ENCODE measurements at regions not wholly inside any gene's neighbourhood (a gene's known extent, or its start where the extent isn't known, plus 50 kb on each side); places are given as distances from the start of the nearest gene placed in this dataset.
A peak's percentile ranks its signal among the peaks of the same experiment; 100 is the strongest.

DNA sequence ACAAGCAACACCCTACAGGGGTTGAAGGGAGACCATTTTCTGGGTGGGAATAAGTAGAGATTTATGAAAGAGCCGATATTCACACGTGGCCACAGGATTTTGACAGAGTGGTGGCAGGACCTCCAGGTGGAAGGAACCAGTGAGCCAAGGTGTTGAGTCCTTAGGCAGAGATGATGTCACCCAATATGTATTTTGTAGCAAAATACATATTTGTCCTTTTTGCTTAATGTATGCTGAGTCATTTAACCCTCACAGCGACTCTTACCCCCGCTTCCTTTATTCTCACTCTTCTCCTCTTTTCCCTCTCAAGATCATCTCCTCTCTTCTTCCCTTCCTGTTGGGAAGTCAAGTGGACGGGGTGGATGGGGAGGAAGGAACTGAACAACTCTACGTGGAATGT, 215.7 kb upstream of the S1PR3 start:
- TF ChIP-seq, protein P1, sequence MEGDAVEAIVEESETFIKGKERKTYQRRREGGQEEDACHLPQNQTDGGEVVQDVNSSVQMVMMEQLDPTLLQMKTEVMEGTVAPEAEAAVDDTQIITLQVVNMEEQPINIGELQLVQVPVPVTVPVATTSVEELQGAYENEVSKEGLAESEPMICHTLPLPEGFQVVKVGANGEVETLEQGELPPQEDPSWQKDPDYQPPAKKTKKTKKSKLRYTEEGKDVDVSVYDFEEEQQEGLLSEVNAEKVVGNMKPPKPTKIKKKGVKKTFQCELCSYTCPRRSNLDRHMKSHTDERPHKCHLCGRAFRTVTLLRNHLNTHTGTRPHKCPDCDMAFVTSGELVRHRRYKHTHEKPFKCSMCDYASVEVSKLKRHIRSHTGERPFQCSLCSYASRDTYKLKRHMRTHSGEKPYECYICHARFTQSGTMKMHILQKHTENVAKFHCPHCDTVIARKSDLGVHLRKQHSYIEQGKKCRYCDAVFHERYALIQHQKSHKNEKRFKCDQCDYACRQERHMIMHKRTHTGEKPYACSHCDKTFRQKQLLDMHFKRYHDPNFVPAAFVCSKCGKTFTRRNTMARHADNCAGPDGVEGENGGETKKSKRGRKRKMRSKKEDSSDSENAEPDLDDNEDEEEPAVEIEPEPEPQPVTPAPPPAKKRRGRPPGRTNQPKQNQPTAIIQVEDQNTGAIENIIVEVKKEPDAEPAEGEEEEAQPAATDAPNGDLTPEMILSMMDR (conservative IDR thresholded peaks at IDR 0.05), result no peak
- H3K36me3 Mint-ChIP-seq (ENCODE audit: low read depth), result no peaks in the 10 kb centered on the region
- H3K9me3 Mint-ChIP-seq, result no peaks in the 10 kb centered on the region
- peaks cover 68% of the 10 kb centered on the region for H3K4me1 Mint-ChIP-seq
- H3K27ac Mint-ChIP-seq (ENCODE audit: unreplicated experiment), result no peak overlapping the region
- H3K27me3 Mint-ChIP-seq (ENCODE audit: low read depth), result peaks cover 62% of the 10 kb centered on the region
- no peak for DNase-seq (ENCODE audit: low read depth, low spot score)
- no peak overlapping the region for H3K4me3 Mint-ChIP-seq

DNA sequence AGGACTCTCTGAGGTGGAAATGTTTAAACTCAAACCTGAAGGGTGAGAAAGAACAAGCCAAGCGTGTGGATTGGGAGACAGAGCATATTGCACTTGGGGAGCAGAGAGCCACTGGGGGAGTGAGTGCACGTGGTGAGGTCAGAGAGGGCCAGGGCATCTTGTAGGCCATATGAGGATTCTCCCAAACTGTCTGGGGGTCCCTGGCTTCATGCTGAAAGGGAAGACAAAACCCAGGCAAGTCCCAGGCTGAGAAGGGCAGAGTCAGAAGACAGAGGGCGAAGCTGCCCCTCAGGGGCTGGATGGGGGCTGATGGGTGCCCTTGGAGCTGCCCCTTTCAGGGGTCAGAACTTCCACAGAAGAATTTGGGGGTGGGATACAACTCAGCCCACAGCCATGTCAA, 215.3 kb upstream of the S1PR3 start:
- TF ChIP-seq, protein P1 (conservative IDR thresholded peaks at IDR 0.05), result no peak
- Mint-ChIP-seq H3K4me3 (no peak overlapping the region), H3K9me3 (no peaks in the 10 kb centered on the region), H3K27me3 (ENCODE audit: low read depth) (peaks cover 66% of the 10 kb centered on the region), H3K36me3 (ENCODE audit: low read depth) (no peaks in the 10 kb centered on the region), H3K27ac (ENCODE audit: unreplicated experiment) (no peak overlapping the region), H3K4me1 (peaks cover 72% of the 10 kb centered on the region)
- DNase-seq (ENCODE audit: low read depth, low spot score), result no peak

DNA sequence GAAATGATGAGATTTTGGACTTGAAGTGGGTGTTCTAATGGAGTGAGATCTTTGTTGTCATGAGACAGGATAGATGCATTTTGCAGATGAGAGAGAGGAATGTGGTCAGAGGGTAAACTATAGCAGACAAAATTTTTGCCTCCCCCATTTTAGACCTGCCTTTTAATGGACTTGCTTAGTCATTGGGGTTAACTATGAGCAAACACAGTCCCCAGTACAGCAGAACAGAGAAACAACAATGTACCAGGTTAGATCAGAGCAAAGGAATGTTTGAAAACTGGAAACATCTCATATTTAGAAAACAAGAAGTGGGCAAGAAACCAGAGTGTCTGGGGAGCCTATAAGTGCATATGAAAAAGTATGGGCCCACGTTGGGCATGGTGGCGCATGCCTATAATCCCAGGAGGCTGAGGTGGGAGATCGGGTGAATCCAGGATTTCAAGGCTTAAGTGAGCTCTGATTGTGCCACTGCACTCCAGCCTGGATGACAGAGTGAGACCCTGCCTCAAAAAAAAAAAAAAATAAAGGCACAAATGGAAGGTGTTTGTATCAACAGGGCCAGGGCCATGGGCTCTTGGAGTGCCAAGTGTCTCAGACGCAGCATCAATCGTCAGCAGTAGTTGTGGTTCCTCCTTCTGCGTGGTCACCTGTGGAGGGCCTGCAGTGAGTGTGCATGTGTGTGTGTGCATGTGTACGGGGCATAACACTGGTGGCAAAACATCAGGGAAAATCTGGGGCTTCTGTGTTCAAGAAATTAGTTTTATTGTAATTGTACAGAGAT, 214.4 kb upstream of the S1PR3 start:
- Mint-ChIP-seq H3K9me3 (no peaks in the 10 kb centered on the region), H3K36me3 (ENCODE audit: low read depth) (no peaks in the 10 kb centered on the region), H3K27me3 (ENCODE audit: low read depth) (peaks cover 72% of the 10 kb centered on the region), H3K4me1 (peaks cover 79% of the 10 kb centered on the region), H3K4me3 (no peak overlapping the region), H3K27ac (ENCODE audit: unreplicated experiment) (peak overlapping the region; percentile 4)
- no peak for DNase-seq (ENCODE audit: low read depth, low spot score)
- TF ChIP-seq, protein P1 (conservative IDR thresholded peaks at IDR 0.05), result no peak

- TF ChIP-seq, protein P1 (conservative IDR thresholded peaks at IDR 0.05), result no peak
- peaks cover 81% of the 10 kb centered on the region for H3K4me1 Mint-ChIP-seq
- H3K36me3 Mint-ChIP-seq (ENCODE audit: low read depth), result no peaks in the 10 kb centered on the region
- no peaks in the 10 kb centered on the region for H3K9me3 Mint-ChIP-seq
- peak overlapping the region; percentile 96 for H3K27ac Mint-ChIP-seq (ENCODE audit: unreplicated experiment)
- H3K4me3 Mint-ChIP-seq, result peak overlapping the region; percentile 27
- peaks cover 73% of the 10 kb centered on the region for H3K27me3 Mint-ChIP-seq (ENCODE audit: low read depth)
- DNase-seq (ENCODE audit: low read depth, low spot score), result no peak
These were observed 213.6 kb upstream of the S1PR3 start for GRCh38 chr9:88777498-88778312.

DNA sequence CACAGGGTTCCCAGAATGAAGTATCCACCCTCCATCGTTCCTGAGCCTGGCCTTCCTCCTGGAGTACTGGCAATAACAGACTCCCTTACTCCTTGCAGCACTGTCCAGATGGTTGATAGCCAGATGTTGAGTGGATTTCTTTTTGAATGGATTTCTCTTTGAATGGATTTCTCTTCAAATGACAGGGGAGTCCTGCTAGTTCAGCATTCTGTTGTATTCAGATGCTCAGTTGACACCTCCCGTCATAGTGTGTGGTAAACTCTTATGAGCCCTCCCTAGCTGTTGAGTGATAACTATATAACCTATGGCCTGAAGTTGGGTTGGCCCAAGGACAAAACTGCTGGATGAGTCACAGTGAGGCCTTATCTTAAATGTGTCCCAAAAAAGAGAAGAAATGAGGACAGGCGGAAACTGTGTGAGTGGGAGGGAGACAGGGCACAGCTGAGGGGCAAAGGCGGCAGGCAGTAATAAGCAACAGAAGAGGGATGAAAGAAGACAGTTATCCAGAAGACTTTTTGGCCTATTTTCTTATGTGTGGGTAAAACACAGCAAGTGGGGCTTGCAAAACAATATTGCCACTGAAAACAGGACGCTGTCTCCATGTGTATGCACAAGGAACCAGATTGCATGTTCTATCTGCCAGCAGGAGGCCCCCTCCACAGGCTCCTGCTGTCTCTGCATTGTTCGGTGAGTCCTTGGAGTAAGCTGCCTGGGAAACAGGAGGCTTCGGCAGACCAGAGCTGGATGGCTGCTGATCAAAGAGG, 209.5 kb upstream of the S1PR3 start:
- DNase-seq (ENCODE audit: low read depth, low spot score), result peak; percentile 29
- Mint-ChIP-seq H3K9me3 (no peaks in the 10 kb centered on the region), H3K4me1 (peaks cover 72% of the 10 kb centered on the region), H3K27me3 (ENCODE audit: low read depth) (peaks cover 82% of the 10 kb centered on the region), H3K27ac (ENCODE audit: unreplicated experiment) (peak overlapping the region; percentile 71), H3K4me3 (peak overlapping the region; percentile 8), H3K36me3 (ENCODE audit: low read depth) (no peaks in the 10 kb centered on the region)
- TF ChIP-seq, protein P1 (conservative IDR thresholded peaks at IDR 0.05), result no peak
